ENCODE measurements at regions not wholly inside any gene's neighbourhood (a gene's known extent, or its start where the extent isn't known, plus 50 kb on each side); places are given as distances from the start of the nearest gene placed in this dataset.

GRCh38 chr4:145316897-145317574 is 136.6 kb upstream of the OTUD4 start:
- TF ChIP-seq CTCF (conservative IDR thresholded peaks at IDR 0.05; ENCODE audit: low read length) (no peak), EZH2phosphoT487 (IDR thresholded peaks at IDR 0.05; ENCODE audit: borderline replicate concordance) (no peak)
